HAP-1 (cell line): ENCODE measurements at regions not wholly inside any gene's neighbourhood (a gene's known extent, or its start where the extent isn't known, plus 50 kb on each side); places are given as distances from the start of the nearest gene placed in this dataset.
"Not testable (repeated sequence)": the region's sequence is repeated elsewhere in the genome, so short reads cannot be mapped to it uniquely, and the experiment has no call there.

Experiments
- DNase-seq, 2 experiments: peaks; one replicate each; pipeline ENCODE4 v3.0.0-alpha.2; 2016 to 2020; ENCODE audit warnings: low spot score in 2 of 2
- H3K27me3 ChIP-seq: fragments of 250-450 bp; sonication (Bioruptor Pico); 2 replicates; pipeline ENCODE4 v1.5.1; 2020; ENCODE audit warnings: low read depth, mild to moderate bottlenecking, moderate library complexity
- H3K36me3 ChIP-seq: fragments of 250-450 bp; sonication (Bioruptor Pico); replicated peaks from 2 replicates; pipeline ENCODE4 v1.5.1; 2020; ENCODE audit warnings: mild to moderate bottlenecking
- H3K4me1 ChIP-seq: fragments of 250-450 bp; sonication (Bioruptor Pico); 2 replicates; pipeline ENCODE4 v1.5.1; 2020; ENCODE audit warnings: mild to moderate bottlenecking
- H3K4me3 ChIP-seq: fragments of 250-450 bp; sonication (Bioruptor Pico); 2 replicates; pipeline ENCODE4 v1.5.1; 2020; ENCODE audit warnings: mild to moderate bottlenecking, moderate library complexity
- H3K9me3 ChIP-seq: fragments of 250-450 bp; sonication (Bioruptor Pico); 2 replicates; pipeline ENCODE4 v1.5.1; 2020; ENCODE audit warnings: mild to moderate bottlenecking, moderate library complexity
- in situ Hi-C: fragments of 300-500 bp; cut with MboI; formaldehyde crosslinking; loops from 3 replicates; pipeline ENCODE4 v1.14.3; 2020; ENCODE audit warnings: low sequenced_read_pairs, inconsistent platforms, mixed read lengths

DNA sequence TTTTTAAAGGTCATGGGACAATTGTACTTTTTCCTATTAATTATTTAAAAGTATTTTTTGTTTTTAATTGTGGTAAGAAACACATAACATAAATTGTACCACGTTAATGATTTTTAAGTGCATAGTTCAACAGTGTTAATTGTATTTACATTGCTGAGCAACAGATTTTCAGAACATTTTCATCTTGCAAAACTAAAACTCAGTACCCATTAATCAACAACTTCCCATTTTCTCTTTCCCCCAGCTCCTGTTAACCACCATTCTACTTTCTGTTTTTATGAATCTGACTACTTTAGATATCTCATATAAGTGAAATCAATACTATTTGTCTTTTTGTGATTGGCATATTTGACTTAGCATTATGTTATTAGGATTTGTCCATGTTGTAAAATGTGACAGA, 483.9 kb upstream of the ZNF804A start:
- H3K36me3 ChIP-seq, result no peaks in the 10 kb centered on the region
- in situ Hi-C loops, result no loop called here
- no peaks in the 10 kb centered on the region; the same call in 1 of the 2 replicates for H3K4me1 ChIP-seq
- H3K4me3 ChIP-seq, result no peak overlapping the region
- H3K9me3 ChIP-seq, result no peaks in the 10 kb centered on the region
- no peaks in the 10 kb centered on the region for H3K27me3 ChIP-seq
- no peak for DNase-seq

DNA sequence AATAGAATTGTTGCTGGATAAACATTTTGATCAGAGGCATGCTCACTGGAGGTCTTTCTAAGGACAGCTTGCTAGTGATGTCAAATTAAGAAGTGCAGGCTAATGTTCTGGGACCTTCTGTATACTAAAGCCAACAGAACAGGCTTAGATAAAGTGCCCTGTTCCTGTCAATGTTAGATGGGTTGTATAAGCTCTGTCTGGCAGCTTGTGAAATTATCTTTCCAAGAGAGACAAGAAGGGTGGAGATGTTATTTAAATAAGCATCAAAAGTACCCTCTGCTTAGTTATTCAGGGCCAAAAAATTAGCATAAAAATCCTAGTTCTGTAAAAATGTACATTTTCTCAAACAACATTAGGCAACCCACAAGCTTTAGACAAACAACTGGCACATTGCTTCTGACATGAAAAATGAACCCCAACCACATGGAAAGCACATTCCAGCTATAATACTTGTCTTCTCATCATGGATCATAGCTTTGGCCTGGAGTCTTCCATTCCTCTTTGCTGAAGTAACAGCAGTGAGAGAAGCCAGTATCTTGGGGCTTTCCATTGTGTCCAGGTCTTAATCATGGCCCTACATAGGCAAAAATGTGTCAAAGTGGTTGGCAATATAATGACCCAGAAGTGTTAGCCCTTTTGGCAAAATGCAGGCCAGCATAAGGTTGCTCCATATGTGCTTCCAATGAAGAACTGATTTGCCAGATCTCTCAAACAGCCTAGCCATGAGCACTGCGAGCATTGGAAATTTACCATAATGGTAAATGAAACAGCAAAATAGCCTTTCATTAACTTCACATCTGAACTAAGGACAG, 478.1 kb upstream of the ZNF804A start:
- no peaks in the 10 kb centered on the region for H3K9me3 ChIP-seq
- in situ Hi-C loops, result no loop called here

GRCh38 chr2:184125867-184126266, 472.5 kb upstream of the ZNF804A start:
- no peaks in the 10 kb centered on the region for H3K27me3 ChIP-seq
- H3K9me3 ChIP-seq, result no peaks in the 10 kb centered on the region
- H3K4me3 ChIP-seq, result no peak overlapping the region
- H3K4me1 ChIP-seq, result no peaks in the 10 kb centered on the region
- in situ Hi-C loops, result no loop called here
- H3K36me3 ChIP-seq, result no peaks in the 10 kb centered on the region
- DNase-seq, result no peak

More for the DNA sequence above, 478.1 kb upstream of the ZNF804A start:
- DNase-seq, result no peak
- H3K4me3 ChIP-seq, result no peak overlapping the region
- no peaks in the 10 kb centered on the region for H3K4me1 ChIP-seq
- H3K36me3 ChIP-seq, result no peaks in the 10 kb centered on the region
- H3K27me3 ChIP-seq, result no peaks in the 10 kb centered on the region

DNA sequence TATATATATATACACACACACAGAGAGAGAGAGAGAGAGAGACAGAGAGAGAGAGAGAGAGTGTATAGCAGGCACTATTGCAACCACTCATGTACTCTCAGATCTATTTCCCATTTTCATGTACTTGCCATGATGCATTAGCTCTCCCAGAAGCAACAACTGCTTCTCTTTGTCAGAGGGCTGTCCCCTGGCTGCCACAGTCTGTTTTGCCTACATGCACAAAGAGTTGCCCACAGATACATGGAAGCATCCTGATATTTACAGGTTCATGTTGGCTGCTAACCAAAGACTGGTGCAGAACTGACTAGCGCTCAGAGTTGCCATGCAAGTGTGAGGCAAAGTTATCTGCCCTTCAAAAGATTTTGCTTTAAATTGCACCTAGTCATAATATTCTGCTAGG, 469.3 kb upstream of the ZNF804A start:
- Histone ChIP-seq H3K4me1 (no peaks in the 10 kb centered on the region), H3K36me3 (no peaks in the 10 kb centered on the region), H3K9me3 (no peaks in the 10 kb centered on the region), H3K27me3 (no peaks in the 10 kb centered on the region), H3K4me3 (no peak overlapping the region)
- in situ Hi-C loops, result no loop called here
- DNase-seq, result no peak

DNA sequence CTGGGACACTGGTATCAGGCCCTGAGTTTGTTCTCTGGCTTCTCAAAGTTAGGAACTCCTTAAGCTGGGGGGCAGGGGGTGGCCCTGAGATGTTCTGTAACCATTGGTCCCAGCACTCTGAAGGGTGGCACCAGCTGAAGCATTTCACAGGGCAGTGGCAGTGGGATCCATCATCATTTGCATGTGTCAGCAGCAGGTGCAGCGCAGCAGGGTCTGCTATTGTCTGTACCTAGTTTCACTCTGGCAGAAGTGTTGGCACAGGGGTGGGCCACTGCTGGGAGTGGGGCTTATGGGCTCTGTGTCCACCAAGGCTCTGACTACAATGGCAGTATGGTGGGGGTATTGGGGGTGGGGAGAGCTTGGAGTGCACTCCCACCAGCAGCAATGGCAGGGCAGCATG, 460.4 kb upstream of the ZNF804A start:
- H3K4me1 ChIP-seq, result no peaks in the 10 kb centered on the region
- H3K36me3 ChIP-seq, result no peaks in the 10 kb centered on the region
- in situ Hi-C loops, result no loop called here
- no peak overlapping the region for H3K4me3 ChIP-seq
- no peaks in the 10 kb centered on the region for H3K27me3 ChIP-seq
- no peaks in the 10 kb centered on the region; the same call in 1 of the 2 replicates for H3K9me3 ChIP-seq
- DNase-seq, result no peak

GRCh38 chr2:184141866-184142265, 456.5 kb upstream of the ZNF804A start:
- no peaks in the 10 kb centered on the region for H3K36me3 ChIP-seq
- no peaks in the 10 kb centered on the region; the same call in 1 of the 2 replicates for H3K9me3 ChIP-seq
- no peak for DNase-seq
- H3K4me1 ChIP-seq, result no peaks in the 10 kb centered on the region
- no peak overlapping the region for H3K4me3 ChIP-seq
- in situ Hi-C loops, result no loop called here
- H3K27me3 ChIP-seq, result no peaks in the 10 kb centered on the region

GRCh38 chr2:184154438-184154837, 443.9 kb upstream of the ZNF804A start:
- H3K9me3 ChIP-seq, result no peaks in the 10 kb centered on the region
- no peaks in the 10 kb centered on the region for H3K27me3 ChIP-seq
- H3K4me3 ChIP-seq, result no peak overlapping the region
- H3K36me3 ChIP-seq, result no peaks in the 10 kb centered on the region
- peak; percentile 57 to 63 for DNase-seq
- peaks cover 32% of the 10 kb centered on the region for H3K4me1 ChIP-seq
- in situ Hi-C loops, result no loop called here

- no peaks in the 10 kb centered on the region for H3K27me3 ChIP-seq
- no peak overlapping the region for H3K4me3 ChIP-seq
- H3K36me3 ChIP-seq, result no peaks in the 10 kb centered on the region
- in situ Hi-C loops, result no loop called here
- H3K9me3 ChIP-seq, result no peaks in the 10 kb centered on the region
- peaks cover 32% of the 10 kb centered on the region for H3K4me1 ChIP-seq
- DNase-seq, result peak; percentile 11 to 94
Measured at GRCh38 chr2:184155791-184156190, 442.5 kb upstream of the ZNF804A start.

DNA sequence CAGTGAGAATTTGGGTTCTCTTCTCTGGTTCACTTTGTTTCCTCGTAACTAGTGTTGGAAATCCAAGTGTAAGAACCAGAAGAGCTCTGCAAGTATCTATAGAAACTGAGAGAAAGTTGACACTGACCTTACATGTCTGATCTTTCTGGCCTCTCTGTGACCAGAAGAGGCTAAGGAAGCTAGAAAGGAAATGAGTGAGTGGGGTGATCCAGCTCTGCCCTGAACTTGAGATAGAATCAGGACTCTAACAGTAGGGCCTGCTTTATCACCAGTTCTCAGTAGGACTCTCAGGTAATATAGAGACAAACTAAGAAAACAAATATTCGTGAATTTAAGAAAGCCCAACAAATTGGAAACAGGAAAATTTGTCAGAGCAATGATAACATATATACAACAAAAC, 441.2 kb upstream of the ZNF804A start:
- Histone ChIP-seq H3K4me1 (peaks cover 32% of the 10 kb centered on the region), H3K27me3 (no peaks in the 10 kb centered on the region), H3K4me3 (no peak overlapping the region), H3K9me3 (no peaks in the 10 kb centered on the region), H3K36me3 (no peaks in the 10 kb centered on the region)
- in situ Hi-C loops, result no loop called here
- DNase-seq, result no peak

DNA sequence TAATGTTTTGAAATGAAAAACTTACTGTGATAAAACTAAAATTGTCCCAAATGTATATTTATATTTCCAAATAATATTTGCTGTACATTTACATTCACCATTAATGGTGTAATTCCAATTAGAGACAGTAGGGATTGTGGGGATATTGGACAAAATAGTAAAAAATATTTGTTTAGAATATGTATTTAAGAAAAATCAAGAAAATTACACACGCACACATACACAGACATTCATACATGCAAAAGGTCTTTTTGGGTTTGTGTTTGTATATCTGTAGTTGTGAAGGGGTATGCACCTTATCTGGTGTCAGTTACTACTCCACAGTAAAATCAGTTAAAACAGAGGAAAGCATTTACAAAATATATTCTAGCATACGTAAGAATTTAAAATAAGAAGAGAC, 435.9 kb upstream of the ZNF804A start:
- Histone ChIP-seq H3K4me1 (no peaks in the 10 kb centered on the region), H3K36me3 (no peaks in the 10 kb centered on the region), H3K4me3 (no peak overlapping the region), H3K27me3 (no peaks in the 10 kb centered on the region), H3K9me3 (no peaks in the 10 kb centered on the region)
- no peak for DNase-seq
- in situ Hi-C loops, result no loop called here

- H3K4me3 ChIP-seq, DNase-seq, H3K27me3 ChIP-seq, H3K36me3 ChIP-seq, in situ Hi-C loops, H3K4me1 ChIP-seq, H3K9me3 ChIP-seq: not testable (repeated sequence)
Measured at GRCh38 chr2:184168823-184169222, 429.5 kb upstream of the ZNF804A start.

DNA sequence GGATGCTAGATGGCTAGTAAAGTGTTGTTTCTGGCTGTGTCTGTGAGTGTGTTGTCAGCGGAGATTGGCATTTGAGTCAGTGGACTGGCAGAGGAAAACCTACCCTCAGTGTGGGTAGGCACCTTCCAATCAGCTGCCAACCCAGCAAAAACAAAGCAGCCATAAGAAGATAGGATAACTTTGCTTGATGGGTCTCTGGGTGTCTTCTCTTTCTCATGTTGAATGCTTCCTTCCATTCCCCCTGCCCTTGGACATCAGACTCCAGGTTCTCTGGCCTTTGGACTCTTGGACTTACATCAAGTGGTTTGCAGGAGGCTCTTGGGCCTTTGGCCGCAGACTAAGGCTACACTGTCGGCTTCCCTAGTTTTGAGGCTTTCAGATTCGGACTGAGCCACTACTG, 429.0 kb upstream of the ZNF804A start:
- Histone ChIP-seq H3K4me3 (no peak overlapping the region), H3K36me3 (no peaks in the 10 kb centered on the region), H3K4me1 (peaks cover 4% of the 10 kb centered on the region), H3K27me3 (no peaks in the 10 kb centered on the region), H3K9me3 (no peaks in the 10 kb centered on the region)
- in situ Hi-C loops, result no loop called here
- DNase-seq, result no peak

DNA sequence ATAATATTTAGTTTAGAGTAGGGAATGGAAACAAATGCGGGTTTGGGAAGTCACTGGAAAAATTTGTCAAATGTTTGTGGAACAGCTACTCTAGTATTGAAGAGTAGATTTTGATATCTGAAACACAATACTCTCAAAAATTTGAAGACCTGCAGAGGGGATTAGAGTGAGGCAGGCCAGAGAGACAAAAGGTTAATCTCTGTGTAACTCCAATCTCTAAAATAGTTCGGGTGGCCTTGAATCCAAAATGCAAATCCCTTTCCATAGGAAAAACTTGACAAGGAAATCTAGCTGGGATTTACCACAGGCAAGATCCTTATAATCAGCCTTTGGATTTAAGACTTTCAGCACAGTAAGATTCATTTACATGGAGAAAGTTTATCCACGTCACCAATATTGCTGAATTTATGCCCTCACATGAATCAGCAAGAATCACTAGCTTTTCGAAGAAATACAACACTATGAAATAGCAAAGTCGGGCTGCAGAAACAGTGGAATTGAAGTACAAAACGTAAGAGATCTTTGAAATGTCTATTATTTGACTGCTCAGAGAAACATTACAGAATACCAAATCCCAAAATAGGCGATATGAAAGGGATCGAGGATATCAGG, 423.7 kb upstream of the ZNF804A start:
- Histone ChIP-seq H3K4me3 (peak overlapping the region; percentile 28), H3K27me3 (no peaks in the 10 kb centered on the region), H3K4me1 (peaks cover 33% of the 10 kb centered on the region), H3K36me3 (no peaks in the 10 kb centered on the region), H3K9me3 (no peaks in the 10 kb centered on the region)
- in situ Hi-C loops, result no loop called here
- DNase-seq, result peak; percentile 46 to 96

- no peaks in the 10 kb centered on the region for H3K9me3 ChIP-seq
- in situ Hi-C loops, result no loop called here
Measured at GRCh38 chr2:184178229-184178628, 420.1 kb upstream of the ZNF804A start.

More at GRCh38 chr2:184178229-184178628, 420.1 kb upstream of the ZNF804A start:
- peak in 1 of 2 experiments; percentile 61 for DNase-seq
- no peaks in the 10 kb centered on the region for H3K27me3 ChIP-seq
- no peak overlapping the region for H3K4me3 ChIP-seq
- no peaks in the 10 kb centered on the region for H3K36me3 ChIP-seq
- peaks cover 33% of the 10 kb centered on the region for H3K4me1 ChIP-seq
